Panc1 (cell line): ENCODE measurements at regions not wholly inside any gene's neighbourhood (a gene's known extent, or its start where the extent isn't known, plus 50 kb on each side); places are given as distances from the start of the nearest gene placed in this dataset.

Experiments used
- ATAC-seq: fragments of 200-7000 bp; cut with Tn5 transposase; 2 replicates; pipeline ENCODE4 v1.9.1; 2020; ENCODE audit warnings: mild to moderate bottlenecking, moderate library complexity
- BruUV-seq: library from RNA; stranded (reverse); fragments of 400-500 nt; replicated peaks from 2 replicates; lab custom pipeline; 2021; lab: Mats Ljungman, UMichigan
- CTCF ChIA-PET: fragments of 300-600 bp; sonication (Branson Sonifier 250); formaldehyde crosslinking; loops from one replicate; lab custom pipeline; 2022; ENCODE audit warnings: antibody characterized with exemption; lab: Charles Lee
- POLR2A ChIA-PET: fragments of 300-600 bp; sonication (Branson Sonifier 250); formaldehyde crosslinking; loops from one replicate; lab custom pipeline; 2022; ENCODE audit warnings: antibody characterized with exemption; lab: Charles Lee
- DNase-seq: peaks from one replicate; pipeline ENCODE4 v3.0.0-alpha.2; 2010; ENCODE audit warnings: low read depth, low spot score
- H3K27ac ChIP-seq: 2 replicates; pipeline ENCODE4 v1.5.1; 2011; ENCODE audit warnings: mild to moderate bottlenecking, low read length, inconsistent platforms
- H3K27me3 ChIP-seq: fragments of 200-500 bp; sonication (Bioruptor generic); 2 replicates; pipeline ENCODE4 v1.6.0; 2014; ENCODE audit warnings: low read length, inconsistent platforms; ENCODE audit not compliant: control insufficient read depth, insufficient read depth
- H3K36me3 ChIP-seq: fragments of 200-500 bp; sonication (Bioruptor generic); 2 replicates; pipeline ENCODE4 v1.5.1; 2014; ENCODE audit warnings: inconsistent platforms, mild to moderate bottlenecking, low read length, moderate library complexity; ENCODE audit not compliant: control insufficient read depth, insufficient read depth
- H3K4me1 ChIP-seq: 2 replicates; pipeline ENCODE4 v1.5.1; 2011; ENCODE audit warnings: inconsistent platforms, mild to moderate bottlenecking, low read length, moderate library complexity; ENCODE audit not compliant: control insufficient read depth, insufficient read depth
- H3K4me3 ChIP-seq, 2 experiments: 2 replicates each; pipeline ENCODE4 v1.5.1; 2011 to 2012; ENCODE audit warnings: low read depth in 2 of 2, low read length in 2 of 2, mild to moderate bottlenecking in 2 of 2, inconsistent platforms in 1 of 2, moderate library complexity in 1 of 2
- H3K9me3 ChIP-seq: fragments of 200-500 bp; sonication (Bioruptor generic); 2 replicates; pipeline ENCODE4 v1.5.1; 2014; ENCODE audit warnings: low read depth, mild to moderate bottlenecking, inconsistent platforms, low read length, moderate library complexity; ENCODE audit not compliant: control insufficient read depth, insufficient read depth
- CTCF ChIP-seq: fragments of 450-650 bp; IDR thresholded peaks from 2 replicates; pipeline ENCODE4 v1.5.1; 2017; ENCODE audit warnings: mild to moderate bottlenecking
- POLR2AphosphoS5 ChIP-seq: IDR thresholded peaks from 2 replicates; pipeline ENCODE4 v1.6.1; 2012; ENCODE audit warnings: mild to moderate bottlenecking, low read depth, low read length, moderate library complexity
- REST ChIP-seq, 2 experiments: IDR thresholded peaks; 2 replicates each; pipeline ENCODE4 v1.6.1; 2011 to 2012; ENCODE audit warnings: low read depth in 2 of 2, control low read depth in 1 of 2, low read length in 1 of 2, mild to moderate bottlenecking in 1 of 2, moderate library complexity in 1 of 2; ENCODE audit not compliant: insufficient read depth in 1 of 2
- SIN3A ChIP-seq: IDR thresholded peaks from 2 replicates; pipeline ENCODE4 v1.6.1; 2012; ENCODE audit warnings: low read depth, mild to moderate bottlenecking, low read length, moderate library complexity, borderline replicate concordance; ENCODE audit not compliant: insufficient read depth
- TCF7L2 ChIP-seq: IDR thresholded peaks from 2 replicates; pipeline ENCODE4 v1.6.1; 2011; ENCODE audit warnings: mild to moderate bottlenecking, low read depth, low read length, inconsistent platforms
- in situ Hi-C: cut with HindIII; loops from 2 replicates; pipeline ENCODE4 v1.10.0; 2016; ENCODE audit warnings: low sequenced_read_pairs, low pct_unique_long_range_greater_than_20kb
- intact Hi-C: fragments of 100-400 bp; cut with micrococcal nuclease; formaldehyde crosslinking; loops from one replicate; pipeline ENCODE4 v1.10.0; 2022; ENCODE audit not compliant: unreplicated experiment

DNA sequence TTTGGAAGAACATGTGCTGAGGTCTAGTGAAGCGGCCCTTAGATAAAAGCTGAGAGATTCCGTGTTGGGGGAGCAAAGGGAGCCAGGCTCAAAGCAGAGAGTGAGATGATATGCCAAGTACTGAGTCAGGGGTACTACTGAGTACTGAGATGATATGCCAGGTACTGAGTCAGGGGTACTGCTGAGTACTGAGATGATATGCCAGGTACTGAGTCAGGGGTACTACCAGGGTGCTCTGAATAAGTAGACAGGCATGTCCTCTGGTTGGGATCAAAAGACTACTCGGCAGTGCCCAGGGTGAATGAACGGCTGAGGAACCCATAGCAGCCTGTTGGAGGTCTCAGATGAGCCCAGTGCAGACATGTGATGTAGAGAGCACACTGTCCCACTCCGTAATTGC lies 239.0 kb downstream of the SOX9 start:
- DNase-seq, result no peak
- ChIA-PET POLR2A (no interaction called here), CTCF (no interaction called here)
- H3K9me3 ChIP-seq, result peaks cover 3% of the 10 kb centered on the region; the same call in 1 of the 2 replicates
- H3K4me1 ChIP-seq, result peaks cover 7% of the 10 kb centered on the region; the same call in 1 of the 2 replicates
- no peak overlapping the region for H3K4me3 ChIP-seq
- H3K27me3 ChIP-seq, result no peaks in the 10 kb centered on the region
- in situ Hi-C loops, result no loop called here
- BruUV-seq, result no TSS peak
- TF ChIP-seq POLR2AphosphoS5 (no peak), CTCF (no peak), TCF7L2 (no peak), SIN3A (no peak)
- intact Hi-C loops, result no loop called here
- H3K27ac ChIP-seq, result no peak overlapping the region
- H3K36me3 ChIP-seq, result no peaks in the 10 kb centered on the region
- ATAC-seq, result no peak

- Histone ChIP-seq H3K9me3 (peaks cover under 1% of the 10 kb centered on the region; the same call in 1 of the 2 replicates), H3K36me3 (no peaks in the 10 kb centered on the region), H3K4me3 (no peak overlapping the region), H3K27ac (no peak overlapping the region), H3K4me1 (peaks cover 7% of the 10 kb centered on the region; the same call in 1 of the 2 replicates), H3K27me3 (no peaks in the 10 kb centered on the region)
- POLR2A ChIA-PET, result no interaction called here
- DNase-seq (no peak), ATAC-seq (no peak)
- TF ChIP-seq SIN3A, result no peak
- TF ChIP-seq TCF7L2, result no peak
- no peak for TF ChIP-seq REST (IDR thresholded peaks at IDR 0.05; ENCODE audit: insufficient read depth in 1 of 2, low read depth in 2 of 2, low read length in 1 of 2)
- TF ChIP-seq POLR2AphosphoS5, result no peak
- TF ChIP-seq CTCF, result no peak
- intact Hi-C loops (no loop called here), in situ Hi-C loops (no loop called here)
- CTCF ChIA-PET, result no interaction called here
- BruUV-seq, result no TSS peak
These were observed 239.6 kb downstream of the SOX9 start for GRCh38 chr17:72360386-72360940.
